Lower leg skin (tissue), 4 donors: ENCODE measurements at regions not wholly inside any gene's neighbourhood (a gene's known extent, or its start where the extent isn't known, plus 50 kb on each side); places are given as distances from the start of the nearest gene placed in this dataset.

Experiments used
- DNase-seq, 2 donors: peaks; one replicate each; pipeline ENCODE4 v3.0.0-alpha.2; 2019; ENCODE audit warnings: low spot score in 2 of 2
- H3K4me3 ChIP-seq: fragments of 200-600 bp; sonication (generic); 2 replicates; pipeline ENCODE4 v1.5.1; 2017; ENCODE audit warnings: mild to moderate bottlenecking, low read depth; ENCODE audit not compliant: poor library complexity, severe bottlenecking
- CTCF ChIP-seq, 3 donors: fragments of 450-650 bp; IDR thresholded peaks; one replicate each; pipeline ENCODE4 v1.5.1; 2016; ENCODE audit warnings: antibody characterized with exemption in 3 of 3, mild to moderate bottlenecking in 3 of 3, moderate library complexity in 2 of 3
- POLR2A ChIP-seq, 2 donors: fragments of 450-650 bp; IDR thresholded peaks; one replicate each; pipeline ENCODE4 v1.6.1; 2016 to 2017; ENCODE audit warnings: antibody characterized with exemption in 2 of 2, mild to moderate bottlenecking in 1 of 2, moderate library complexity in 1 of 2
- WGBS, 2 donors: methylation state at CpG; one replicate each; pipeline ENCODE4 v1.1.5; 2018; 5-methylcytosine and 5-hydroxymethylcytosine counted together
- intact Hi-C: fragments of 100-400 bp; cut with DNase I; formaldehyde crosslinking; loops from one replicate; pipeline ENCODE4 v1.15.0; 2023; ENCODE audit warnings: low total_unique reads

DNA sequence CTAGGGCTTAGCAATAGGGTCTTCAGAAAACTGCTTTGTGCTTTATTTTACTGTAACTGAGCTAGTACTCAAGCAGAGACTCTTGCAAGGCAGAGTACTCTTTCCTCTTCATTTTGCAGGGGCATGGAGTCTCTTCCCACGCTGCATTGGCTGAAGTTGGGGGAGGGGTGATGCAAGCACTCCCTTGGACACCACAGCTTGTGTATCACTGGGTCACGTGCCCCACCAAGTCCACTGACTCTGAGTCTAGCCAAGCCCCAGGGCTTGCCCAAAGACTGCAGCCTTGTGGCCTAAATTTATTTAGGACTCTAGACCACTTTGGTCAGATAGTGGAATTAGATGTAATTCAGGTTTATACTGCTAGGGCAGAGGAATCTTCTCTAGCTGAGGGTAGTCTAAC is 1075.0 kb upstream of the ADGRB3 start:
- TF ChIP-seq POLR2A (IDR thresholded peaks at IDR 0.05) (no peak), CTCF (IDR thresholded peaks at IDR 0.05) (no peak)
- no peak overlapping the region for H3K4me3 ChIP-seq
- intact Hi-C loops, result no loop called here
- WGBS, 2 donors, result 88 to 91% methylated on average over 2 of the region's 2 CpGs
- DNase-seq, result no peak

GRCh38 chr6:67558985-67559384 is 1076.1 kb upstream of the ADGRB3 start:
- H3K4me3 ChIP-seq, result no peak overlapping the region
- intact Hi-C loops, result no loop called here
- WGBS, 2 donors, result 65 to 88% methylated on average over 1 of the region's 1 CpG
- TF ChIP-seq CTCF (IDR thresholded peaks at IDR 0.05) (no peak), POLR2A (IDR thresholded peaks at IDR 0.05) (no peak)
- DNase-seq, result no peak

DNA sequence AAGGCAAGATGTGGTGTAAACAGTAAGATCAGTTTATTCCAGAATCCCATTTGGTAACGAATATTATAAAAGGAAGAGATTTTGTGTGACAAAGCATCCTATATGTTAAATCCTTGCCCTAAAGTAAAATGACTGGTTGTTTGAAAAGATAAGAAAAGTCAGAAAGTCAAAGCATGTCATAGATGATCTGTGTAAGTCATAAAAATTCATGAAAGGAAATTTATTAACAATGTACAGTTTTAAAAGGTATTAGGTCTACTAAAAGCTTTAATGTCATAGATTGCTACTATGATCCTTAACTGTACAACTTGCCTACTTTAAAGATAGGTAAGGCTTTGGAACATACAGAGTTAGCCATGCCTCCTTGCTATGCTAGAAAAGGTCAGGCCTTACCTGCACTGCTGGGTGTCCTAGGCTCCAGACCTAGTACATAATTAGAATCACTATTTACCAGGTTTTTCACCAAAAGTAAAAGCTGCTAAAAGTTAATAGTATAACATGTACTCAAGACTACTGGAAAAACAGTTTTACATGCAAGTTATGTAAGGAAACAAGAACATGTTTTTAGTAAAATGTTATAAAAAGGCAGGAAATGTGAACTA is 1090.1 kb upstream of the ADGRB3 start:
- intact Hi-C loops, result no loop called here
- WGBS, 2 donors, result 78 to 81% methylated on average over 1 of the region's 1 CpG
- no peak for DNase-seq
- no peak for TF ChIP-seq CTCF (IDR thresholded peaks at IDR 0.05)
- no peak for TF ChIP-seq POLR2A (IDR thresholded peaks at IDR 0.05)
- no peak overlapping the region for H3K4me3 ChIP-seq

- no peak for DNase-seq
- TF ChIP-seq CTCF (IDR thresholded peaks at IDR 0.05), result no peak
- TF ChIP-seq POLR2A (IDR thresholded peaks at IDR 0.05), result no peak
- intact Hi-C loops, result no loop called here
- H3K4me3 ChIP-seq, result no peak overlapping the region
Measured at GRCh38 chr6:67541586-67541985, 1093.5 kb upstream of the ADGRB3 start.

- WGBS, 2 donors, result 80 to 100% methylated on average over 1 of the region's 1 CpG
- no peak overlapping the region for H3K4me3 ChIP-seq
- intact Hi-C loops, result no loop called here
- TF ChIP-seq POLR2A (IDR thresholded peaks at IDR 0.05), result no peak
- DNase-seq, result no peak
Measured at GRCh38 chr6:67538032-67538431, 1097.0 kb upstream of the ADGRB3 start.

DNA sequence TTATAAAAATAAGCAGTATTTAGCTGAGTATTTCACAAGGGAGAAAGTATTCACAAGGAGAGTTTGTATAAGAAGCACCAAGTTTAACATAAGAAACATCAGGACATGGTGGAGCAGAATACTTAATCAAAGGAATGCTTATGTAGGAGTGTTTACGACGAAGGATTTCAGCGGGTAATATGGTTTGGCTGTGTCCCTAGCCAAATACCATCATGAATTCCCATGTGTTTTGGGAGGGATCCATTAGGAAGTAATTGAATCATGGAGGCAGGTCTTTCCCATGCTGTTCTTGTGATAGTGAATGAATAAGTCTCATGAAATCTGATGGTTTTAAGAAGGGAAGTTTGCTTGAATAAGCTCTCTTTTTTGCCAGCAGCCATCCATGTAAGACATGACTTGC is 1099.1 kb upstream of the ADGRB3 start:
- no peak overlapping the region for H3K4me3 ChIP-seq
- TF ChIP-seq POLR2A (IDR thresholded peaks at IDR 0.05), result no peak
- TF ChIP-seq CTCF (IDR thresholded peaks at IDR 0.05), result no peak
- intact Hi-C loops, result no loop called here
- no peak for DNase-seq
- WGBS, 2 donors, result 67 to 70% methylated on average over 3 of the region's 3 CpGs
